ENCODE measurements at regions not wholly inside any gene's neighbourhood (a gene's known extent, or its start where the extent isn't known, plus 50 kb on each side); places are given as distances from the start of the nearest gene placed in this dataset.

DNA sequence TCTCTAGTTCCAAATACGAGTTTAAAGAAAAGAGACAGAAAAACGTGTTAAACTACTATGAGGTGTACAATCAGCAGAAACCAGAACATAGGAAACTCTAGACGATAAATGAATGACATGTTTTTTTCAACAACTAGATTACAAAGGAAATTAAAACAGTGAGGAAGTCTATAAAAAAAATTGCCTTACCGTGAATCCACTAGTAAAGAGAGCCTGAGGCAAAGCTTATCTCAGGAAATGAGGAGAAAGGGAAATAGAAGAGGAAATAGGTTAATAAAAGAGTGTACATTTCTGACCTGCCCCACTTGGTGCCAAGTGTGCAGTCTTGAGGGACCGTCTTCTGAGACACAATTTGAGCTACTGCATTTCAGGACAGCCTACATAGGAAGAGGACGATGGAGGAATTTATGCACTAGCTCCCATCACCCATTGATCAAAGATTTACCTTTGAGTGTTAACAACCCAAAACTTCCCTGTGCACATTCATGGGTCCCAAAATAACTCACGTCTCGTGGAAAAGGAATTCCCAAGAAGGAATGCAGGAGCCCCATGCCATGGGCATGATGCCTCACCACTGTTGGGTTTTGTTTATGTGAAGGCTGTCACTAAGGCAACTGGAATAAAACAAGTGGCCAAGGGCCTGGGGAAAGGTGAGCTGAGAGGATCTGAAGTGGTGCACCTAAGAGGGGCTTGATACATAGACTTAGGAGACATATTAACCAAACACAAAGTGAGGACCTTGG, 53.6 kb upstream of the SLC1A3 start:
- TF ChIP-seq, protein P1, sequence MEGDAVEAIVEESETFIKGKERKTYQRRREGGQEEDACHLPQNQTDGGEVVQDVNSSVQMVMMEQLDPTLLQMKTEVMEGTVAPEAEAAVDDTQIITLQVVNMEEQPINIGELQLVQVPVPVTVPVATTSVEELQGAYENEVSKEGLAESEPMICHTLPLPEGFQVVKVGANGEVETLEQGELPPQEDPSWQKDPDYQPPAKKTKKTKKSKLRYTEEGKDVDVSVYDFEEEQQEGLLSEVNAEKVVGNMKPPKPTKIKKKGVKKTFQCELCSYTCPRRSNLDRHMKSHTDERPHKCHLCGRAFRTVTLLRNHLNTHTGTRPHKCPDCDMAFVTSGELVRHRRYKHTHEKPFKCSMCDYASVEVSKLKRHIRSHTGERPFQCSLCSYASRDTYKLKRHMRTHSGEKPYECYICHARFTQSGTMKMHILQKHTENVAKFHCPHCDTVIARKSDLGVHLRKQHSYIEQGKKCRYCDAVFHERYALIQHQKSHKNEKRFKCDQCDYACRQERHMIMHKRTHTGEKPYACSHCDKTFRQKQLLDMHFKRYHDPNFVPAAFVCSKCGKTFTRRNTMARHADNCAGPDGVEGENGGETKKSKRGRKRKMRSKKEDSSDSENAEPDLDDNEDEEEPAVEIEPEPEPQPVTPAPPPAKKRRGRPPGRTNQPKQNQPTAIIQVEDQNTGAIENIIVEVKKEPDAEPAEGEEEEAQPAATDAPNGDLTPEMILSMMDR (IDR thresholded peaks at IDR 0.05 in 8 of 11, conservative IDR thresholded peaks at IDR 0.05 in 3 of 11) = no peak
- TF ChIP-seq POLR2AphosphoS5 (IDR thresholded peaks at IDR 0.05) (no peak), POLR2A (IDR thresholded peaks at IDR 0.05) (no peak)

All from spleen (tissue), 7 donors.